Liver (tissue), 8 donors: ENCODE measurements at regions not wholly inside any gene's neighbourhood (a gene's known extent, or its start where the extent isn't known, plus 50 kb on each side); places are given as distances from the start of the nearest gene placed in this dataset.

Experiments
- DNase-seq: peaks from one replicate; pipeline ENCODE4 v3.0.0-alpha.2; 2017; ENCODE audit warnings: low spot score
- H3K27ac ChIP-seq, 2 donors: one replicate each; pipeline ENCODE4 v1.7.0; 2013; ENCODE audit warnings: inconsistent platforms in 2 of 2, low read length in 2 of 2, control low read depth in 1 of 2, low read depth in 1 of 2, mild to moderate bottlenecking in 1 of 2
- H3K27me3 ChIP-seq, 4 donors: one replicate each; pipeline versions ENCODE4 v1.6.1 to v1.7.0; 2013; ENCODE audit warnings: low read length in 3 of 4, inconsistent platforms in 1 of 4, mild to moderate bottlenecking in 1 of 4, moderate library complexity in 1 of 4; ENCODE audit not compliant: control insufficient read depth in 4 of 4, insufficient read depth in 4 of 4
- H3K36me3 ChIP-seq, 4 donors: one replicate each; pipeline versions ENCODE4 v1.6.1 to v1.7.0; 2013; ENCODE audit warnings: low read length in 3 of 4, mild to moderate bottlenecking in 3 of 4, low read depth in 1 of 4, moderate library complexity in 1 of 4; ENCODE audit not compliant: control insufficient read depth in 4 of 4, insufficient read depth in 3 of 4
- H3K4me1 ChIP-seq, 4 donors: one replicate each; pipeline versions ENCODE4 v1.6.1 to v1.7.0; 2013; ENCODE audit warnings: low read length in 3 of 4, mild to moderate bottlenecking in 3 of 4, moderate library complexity in 1 of 4; ENCODE audit not compliant: control insufficient read depth in 4 of 4, insufficient read depth in 4 of 4
- H3K4me3 ChIP-seq, 3 donors: one replicate each; pipeline versions ENCODE4 v1.6.1 to v1.7.0; 2013; ENCODE audit warnings: low read length in 3 of 3, control low read depth in 1 of 3, low read depth in 1 of 3, mild to moderate bottlenecking in 1 of 3
- H3K9ac ChIP-seq, 2 donors: one replicate each; pipeline ENCODE4 v1.7.0; 2013; ENCODE audit warnings: low read length in 2 of 2, mild to moderate bottlenecking in 2 of 2, moderate library complexity in 2 of 2, control low read depth in 1 of 2, low read depth in 1 of 2
- H3K9me3 ChIP-seq, 4 donors: one replicate each; pipeline versions ENCODE4 v1.6.1 to v1.7.0; 2013; ENCODE audit warnings: low read length in 3 of 4; ENCODE audit not compliant: control insufficient read depth in 4 of 4
- ATF3 ChIP-seq: IDR thresholded peaks from 2 replicates; pipeline ENCODE4 v1.6.1; 2016; ENCODE audit warnings: antibody characterized with exemption
- CTCF ChIP-seq: fragments of 150-350 bp; IDR thresholded peaks from 2 replicates; pipeline ENCODE4 v1.5.1; 2017; ENCODE audit warnings: improper control_type of control experiment, low read depth, low read length; ENCODE audit not compliant: missing input control
- FOXA2 ChIP-seq: IDR thresholded peaks from 2 replicates; pipeline ENCODE4 v1.6.1; 2016; ENCODE audit warnings: antibody characterized with exemption
- GABPA ChIP-seq, 2 donors: IDR thresholded peaks in 1 of 2; conservative IDR thresholded peaks in 1 of 2; 2 replicates each; pipeline ENCODE4 v1.6.1; 2016; ENCODE audit warnings: antibody characterized with exemption in 2 of 2, mild to moderate bottlenecking in 1 of 2, moderate library complexity in 1 of 2
- HNF4G ChIP-seq: IDR thresholded peaks from 2 replicates; pipeline ENCODE4 v1.6.1; 2016; ENCODE audit warnings: antibody characterized with exemption
- JUND ChIP-seq, 2 donors: IDR thresholded peaks; 2 replicates each; pipeline ENCODE4 v1.6.1; 2016; ENCODE audit warnings: antibody characterized with exemption in 2 of 2
- MAX ChIP-seq: IDR thresholded peaks from 2 replicates; pipeline ENCODE4 v1.6.1; 2016; ENCODE audit warnings: antibody characterized with exemption
- NR2F2 ChIP-seq: IDR thresholded peaks from 2 replicates; pipeline ENCODE4 v1.6.1; 2016; ENCODE audit warnings: antibody characterized with exemption
- RAD21 ChIP-seq, 2 donors: IDR thresholded peaks; 2 replicates each; pipeline ENCODE4 v1.6.1; 2016; ENCODE audit warnings: antibody characterized with exemption in 2 of 2, mild to moderate bottlenecking in 2 of 2
- REST ChIP-seq: IDR thresholded peaks from 2 replicates; pipeline ENCODE4 v1.6.1; 2016; ENCODE audit warnings: antibody characterized with exemption, mild to moderate bottlenecking
- RXRA ChIP-seq, 2 donors: IDR thresholded peaks; 2 replicates each; pipeline ENCODE4 v1.6.1; 2017 to 2018; ENCODE audit warnings: antibody characterized with exemption in 2 of 2, mild to moderate bottlenecking in 1 of 2
- SP1 ChIP-seq: IDR thresholded peaks from 2 replicates; pipeline ENCODE4 v1.6.1; 2018; ENCODE audit warnings: antibody characterized with exemption, mild to moderate bottlenecking
- TAF1 ChIP-seq: conservative IDR thresholded peaks from 2 replicates; pipeline ENCODE4 v1.6.1; 2016; ENCODE audit warnings: antibody characterized with exemption, mild to moderate bottlenecking
- YY1 ChIP-seq: IDR thresholded peaks from 2 replicates; pipeline ENCODE4 v1.6.1; 2016; ENCODE audit warnings: antibody characterized with exemption, mild to moderate bottlenecking
- ZBTB33 ChIP-seq: IDR thresholded peaks from 2 replicates; pipeline ENCODE4 v1.6.1; 2016; ENCODE audit warnings: antibody characterized with exemption
- WGBS: extraction: QIAGEN DNeasy Blood & Tissue Kit; methylation state at CpG from one replicate; pipeline ENCODE4 v1.1.7; 2013; 5-methylcytosine and 5-hydroxymethylcytosine counted together
- donor health status: healthy.
- donor health status: healthy.
- donor health status: healthy.
- donor health status: healthy.
- donor health status: healthy.

GRCh38 chr15:97386940-97387339 is 573.6 kb upstream of the ARRDC4 start:
- no peaks in the 10 kb centered on the region for H3K36me3 ChIP-seq
- DNase-seq: no peak
- H3K4me3 ChIP-seq: no peak overlapping the region
- peaks cover 0 to 7% (median 0%) of the 10 kb centered on the region in 4 donors for H3K27me3 ChIP-seq
- H3K9ac ChIP-seq: no peak overlapping the region
- TF ChIP-seq YY1: no peak
- no peak for TF ChIP-seq FOXA2
- no peak for TF ChIP-seq RAD21 (IDR thresholded peaks at IDR 0.05)
- no peak for TF ChIP-seq REST
- TF ChIP-seq HNF4G: no peak
- TF ChIP-seq MAX: no peak
- no peak for TF ChIP-seq SP1
- no peak for TF ChIP-seq CTCF
- TF ChIP-seq NR2F2: no peak
- TF ChIP-seq ATF3: no peak
- no peak for TF ChIP-seq GABPA (IDR thresholded peaks at IDR 0.05 in 1 of 2, conservative IDR thresholded peaks at IDR 0.05 in 1 of 2)
- TF ChIP-seq JUND (IDR thresholded peaks at IDR 0.05): no peak
- TF ChIP-seq TAF1: no peak
- no peak for TF ChIP-seq RXRA (IDR thresholded peaks at IDR 0.05)
- no peaks in the 10 kb centered on the region for H3K9me3 ChIP-seq
- H3K4me1 ChIP-seq: no peaks in the 10 kb centered on the region
- no peak overlapping the region for H3K27ac ChIP-seq
- WGBS: 80% methylated on average over 5 of the region's 5 CpGs

GRCh38 chr15:97401195-97401594 is 559.3 kb upstream of the ARRDC4 start:
- H3K9ac ChIP-seq: no peak overlapping the region
- no peaks in the 10 kb centered on the region for H3K9me3 ChIP-seq
- TF ChIP-seq RXRA (IDR thresholded peaks at IDR 0.05): no peak
- no peak for TF ChIP-seq ZBTB33
- TF ChIP-seq MAX: no peak
- no peak for TF ChIP-seq YY1
- no peak for TF ChIP-seq RAD21 (IDR thresholded peaks at IDR 0.05)
- no peak for TF ChIP-seq HNF4G
- H3K27me3 ChIP-seq: peaks cover 0 to 2% (median 0%) of the 10 kb centered on the region in 4 donors
- no peaks in the 10 kb centered on the region for H3K36me3 ChIP-seq
- DNase-seq: no peak
- H3K4me3 ChIP-seq: no peak overlapping the region
- H3K27ac ChIP-seq: no peak overlapping the region
- 67% methylated on average over 4 of the region's 4 CpGs for WGBS
- no peaks in the 10 kb centered on the region for H3K4me1 ChIP-seq
